Sigmoid colon (tissue), 6 donors: ENCODE measurements at regions not wholly inside any gene's neighbourhood (a gene's known extent, or its start where the extent isn't known, plus 50 kb on each side); places are given as distances from the start of the nearest gene placed in this dataset.
A peak's percentile ranks its signal among the peaks of the same experiment; 100 is the strongest.

Experiments
- DNase-seq: peaks from one replicate; pipeline ENCODE4 v3.0.0-alpha.2; 2019
- H3K27ac ChIP-seq, 4 donors: fragments of 200-600 bp; sonication (generic); one replicate each; pipeline ENCODE4 v1.5.1; 2016 to 2019; ENCODE audit warnings: mild to moderate bottlenecking in 1 of 4
- H3K27me3 ChIP-seq, 3 donors: fragments of 200-600 bp; sonication (generic); one replicate each; pipeline ENCODE4 v1.5.1; 2019; ENCODE audit warnings: mild to moderate bottlenecking in 1 of 3
- H3K36me3 ChIP-seq, 4 donors: fragments of 200-600 bp; sonication (generic); one replicate each; pipeline ENCODE4 v1.5.1; 2016 to 2019
- H3K4me1 ChIP-seq, 4 donors: fragments of 200-600 bp; sonication (generic); one replicate each; pipeline ENCODE4 v1.5.1; 2017 to 2019
- H3K4me3 ChIP-seq, 4 donors: fragments of 200-600 bp; sonication (generic); one replicate each; pipeline ENCODE4 v1.5.1; 2017 to 2019; ENCODE audit warnings: mild to moderate bottlenecking in 2 of 4, moderate library complexity in 1 of 4
- H3K9me3 ChIP-seq, 4 donors: fragments of 200-600 bp in 3 of 4; sonication (generic) in 3 of 4; one replicate each; pipeline versions ENCODE4 v1.5.1 to v1.6.1; 2013 to 2019
- CTCF ChIP-seq, 4 experiments: fragments of 450-650 bp in 3 of 4; fragments of 200-600 bp in 1 of 4; IDR thresholded peaks; one replicate each; pipeline ENCODE4 v1.5.1; 2016 to 2019; ENCODE audit warnings: antibody characterized with exemption in 4 of 4, mild to moderate bottlenecking in 3 of 4, moderate library complexity in 2 of 4
- EP300 ChIP-seq, 4 donors: sonication (generic); formaldehyde crosslinking; IDR thresholded peaks; one replicate each; pipeline ENCODE4 v1.6.1; 2017; ENCODE audit warnings: antibody characterized with exemption in 4 of 4
- POLR2A ChIP-seq, 2 donors: fragments of 450-650 bp; IDR thresholded peaks; one replicate each; pipeline ENCODE4 v1.6.1; 2016; ENCODE audit warnings: antibody characterized with exemption in 2 of 2, mild to moderate bottlenecking in 2 of 2, moderate library complexity in 2 of 2
- POLR2AphosphoS5 ChIP-seq, 4 donors: sonication (generic); formaldehyde crosslinking; IDR thresholded peaks; one replicate each; pipeline ENCODE4 v1.6.1; 2017; ENCODE audit warnings: antibody characterized with exemption in 4 of 4
- WGBS, 2 donors: extraction: QIAGEN DNeasy Blood & Tissue Kit; methylation state at CpG; one replicate each; pipeline ENCODE4 v1.1.7; 2013; 5-methylcytosine and 5-hydroxymethylcytosine counted together
- intact Hi-C: fragments of 100-400 bp; cut with DNase I; formaldehyde crosslinking; loops from one replicate; pipeline ENCODE4 v1.15.1; 2023
- donor health status: healthy with polysubstance abuse.
- donor health status: healthy.

DNA sequence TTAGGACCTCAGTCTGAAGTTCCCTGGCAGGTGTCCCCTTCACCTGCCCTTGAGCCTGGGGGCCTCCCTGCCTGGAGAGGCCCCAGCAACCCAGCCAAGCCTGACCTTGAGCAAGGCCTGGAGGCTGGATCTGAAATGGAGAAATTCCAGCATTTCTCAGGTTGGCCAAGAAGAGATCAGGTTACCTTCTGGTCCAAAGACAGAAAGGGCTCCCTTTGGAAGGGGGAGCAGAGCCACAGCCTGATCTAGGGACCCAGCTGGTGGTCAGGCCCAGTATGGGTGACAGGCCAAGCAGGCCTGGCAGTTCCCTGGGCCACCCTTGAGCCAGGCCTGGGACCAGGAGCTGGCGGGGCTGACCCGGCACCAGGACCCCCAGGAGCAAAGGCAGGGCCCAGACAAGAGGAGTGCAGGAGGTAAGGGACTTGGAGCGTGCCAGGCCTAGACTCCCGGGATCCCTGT lies 82.8 kb downstream of the TNFAIP2 start:
- 81 to 92% methylated on average over 4 of the region's 4 CpGs for whole genome bisulfite sequencing, 2 donors

DNA sequence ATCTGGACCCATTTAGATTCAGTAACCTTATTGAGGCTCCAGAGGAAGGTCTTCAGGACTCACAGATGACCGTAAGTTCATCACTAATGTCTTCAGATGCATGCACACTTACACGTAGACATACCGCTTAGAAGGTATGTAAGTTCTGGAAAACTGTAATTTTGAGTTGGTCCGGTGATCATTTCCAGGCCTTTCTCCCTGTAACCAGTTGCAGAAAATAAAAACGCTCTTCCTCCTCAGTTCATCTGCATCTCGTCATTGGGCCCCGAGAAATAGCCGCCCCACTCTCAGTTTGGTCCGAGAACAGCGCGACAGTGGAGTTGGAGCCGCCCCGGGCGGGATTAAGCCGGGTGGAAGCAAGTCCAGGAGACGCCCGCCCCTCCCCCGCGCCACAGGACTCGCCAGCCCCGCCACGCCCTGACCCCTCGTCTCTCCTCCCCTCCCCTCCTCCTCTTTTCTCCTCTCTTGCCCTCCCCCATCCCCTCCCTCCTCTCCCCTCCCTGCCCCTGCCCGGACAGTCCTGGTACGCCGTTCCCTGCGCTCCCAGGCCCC lies 83.7 kb downstream of the TNFAIP2 start:
- WGBS, 2 donors = 20 to 21% methylated on average over 27 of the region's 27 CpGs
- peak; percentile 94 for DNase-seq
- TF ChIP-seq CTCF (IDR thresholded peaks at IDR 0.05) = no peak
- peak in 2 of 4 donors; percentile 12 to 27 for TF ChIP-seq POLR2AphosphoS5 (IDR thresholded peaks at IDR 0.05)
- intact Hi-C loops = no loop called here
- Histone ChIP-seq H3K27ac (peak overlapping the region; percentile 76 to 84 (median 80)), H3K36me3 (no peaks in the 10 kb centered on the region), H3K4me1 (peaks cover 0 to 14% (median 13%) of the 10 kb centered on the region in 4 donors), H3K4me3 (peak overlapping the region; percentile 35 to 60 (median 54)), H3K27me3 (peaks cover 0 to 21% (median 0%) of the 10 kb centered on the region in 3 donors), H3K9me3 (peaks cover 0 to 12% (median 4%) of the 10 kb centered on the region in 4 donors)

More for the DNA sequence above, 82.8 kb downstream of the TNFAIP2 start:
- H3K27ac ChIP-seq = peak overlapping the region; percentile 76 to 84 (median 80)
- intact Hi-C loops = no loop called here
- H3K4me3 ChIP-seq = peak overlapping the region in 3 of 4 donors; percentile 52 to 60 (median 57)
- peaks cover 0 to 12% (median 4%) of the 10 kb centered on the region in 4 donors for H3K9me3 ChIP-seq
- peaks cover 0 to 14% (median 13%) of the 10 kb centered on the region in 4 donors for H3K4me1 ChIP-seq
- TF ChIP-seq CTCF (IDR thresholded peaks at IDR 0.05) (no peak), EP300 (IDR thresholded peaks at IDR 0.05) (no peak), POLR2AphosphoS5 (IDR thresholded peaks at IDR 0.05) (no peak), POLR2A (IDR thresholded peaks at IDR 0.05) (no peak)
- peaks cover 0 to 21% (median 0%) of the 10 kb centered on the region in 3 donors for H3K27me3 ChIP-seq
- H3K36me3 ChIP-seq = no peaks in the 10 kb centered on the region
- DNase-seq = peak; percentile 75

DNA sequence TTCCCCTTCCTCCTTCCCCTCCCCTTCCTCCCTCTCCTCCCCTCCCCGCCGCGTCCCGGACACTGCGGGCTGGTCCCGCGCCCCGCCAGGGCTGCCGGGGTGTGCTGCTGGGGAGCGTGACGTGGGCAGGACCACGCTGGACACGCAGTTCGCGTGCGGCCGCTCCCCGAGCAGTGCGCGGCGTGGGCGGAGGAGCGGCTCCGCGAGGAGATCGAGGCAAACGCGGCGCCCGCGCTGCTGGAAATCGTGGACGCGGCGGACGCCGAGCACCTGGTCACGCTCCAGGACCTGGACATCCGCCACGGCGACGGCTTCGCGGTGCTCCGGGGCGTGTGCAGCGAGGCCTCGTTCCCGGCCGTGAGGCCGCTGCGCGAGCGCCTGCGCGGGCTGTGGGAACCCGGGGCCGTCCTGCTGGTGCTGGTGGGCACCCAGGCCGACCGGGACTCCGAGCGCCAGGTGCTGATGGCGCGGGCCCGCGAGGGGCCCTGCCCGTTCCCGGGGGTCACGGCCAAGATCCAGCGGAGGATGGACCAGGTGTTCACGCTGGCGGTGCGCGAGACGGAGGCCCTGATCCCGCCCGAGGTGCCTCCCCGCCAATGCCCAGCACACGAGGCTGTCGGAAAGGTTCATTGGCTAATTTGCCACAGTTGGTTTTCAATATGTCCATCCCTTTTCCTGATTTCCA lies 84.3 kb downstream of the TNFAIP2 start:
- intact Hi-C loops = no loop called here
- DNase-seq = peak; percentile 79
- Histone ChIP-seq H3K36me3 (no peaks in the 10 kb centered on the region), H3K4me1 (peaks cover 0 to 14% (median 13%) of the 10 kb centered on the region in 4 donors), H3K9me3 (peaks cover 0 to 12% (median 4%) of the 10 kb centered on the region in 4 donors), H3K27me3 (peaks cover 0 to 21% (median 0%) of the 10 kb centered on the region in 3 donors), H3K27ac (peak overlapping the region; percentile 76 to 84 (median 80)), H3K4me3 (peak overlapping the region; percentile 35 to 60 (median 54))
- TF ChIP-seq POLR2A (IDR thresholded peaks at IDR 0.05) (no peak), EP300 (IDR thresholded peaks at IDR 0.05) (no peak), POLR2AphosphoS5 (IDR thresholded peaks at IDR 0.05) (peak; percentile 7 to 45 (median 22)), CTCF (IDR thresholded peaks at IDR 0.05) (no peak)
- 7 to 19% methylated on average over 80 of the region's 80 CpGs for WGBS, 2 donors

GRCh38 chr14:103209054-103209453 lies 85.8 kb downstream of the TNFAIP2 start:
- Histone ChIP-seq H3K27ac (peak overlapping the region; percentile 25 to 84 (median 78)), H3K4me1 (peaks cover 0 to 14% (median 13%) of the 10 kb centered on the region in 4 donors), H3K27me3 (peaks cover 0 to 21% (median 0%) of the 10 kb centered on the region in 3 donors), H3K36me3 (no peaks in the 10 kb centered on the region), H3K9me3 (peaks cover 0 to 7% (median 4%) of the 10 kb centered on the region in 4 donors), H3K4me3 (no peak overlapping the region)
- no peak for DNase-seq
- TF ChIP-seq POLR2A (IDR thresholded peaks at IDR 0.05) = no peak
- no peak for TF ChIP-seq EP300 (IDR thresholded peaks at IDR 0.05)
- no peak for TF ChIP-seq POLR2AphosphoS5 (IDR thresholded peaks at IDR 0.05)
- no peak for TF ChIP-seq CTCF (IDR thresholded peaks at IDR 0.05)
- intact Hi-C loops = no loop called here
- WGBS, 2 donors = 24 to 43% methylated on average over 4 of the region's 4 CpGs
